ENCODE measurements at regions not wholly inside any gene's neighbourhood (a gene's known extent, or its start where the extent isn't known, plus 50 kb on each side); places are given as distances from the start of the nearest gene placed in this dataset.

- in situ Hi-C loops (cut with HindIII; ENCODE audit: low pct_unique_long_range_greater_than_20kb, low sequenced_read_pairs) (no loop called here), intact Hi-C loops (cut with micrococcal nuclease; ENCODE audit: unreplicated experiment) (no loop called here)
- no peaks in the 10 kb centered on the region for H3K36me3 ChIP-seq (ENCODE audit: control insufficient read depth, insufficient read depth, low read length)
- no peak for ATAC-seq
- no peaks in the 10 kb centered on the region for H3K4me1 ChIP-seq (ENCODE audit: control insufficient read depth, insufficient read depth, low read length)
- H3K4me3 ChIP-seq (ENCODE audit: low read depth in 2 of 2, low read length in 2 of 2) = no peak overlapping the region
- ChIA-PET CTCF (no interaction called here), POLR2A (no interaction called here)
- no peak overlapping the region for H3K27ac ChIP-seq (ENCODE audit: low read length)
- BruUV-seq (replicated peaks) = no TSS peak
- H3K9me3 ChIP-seq (ENCODE audit: control insufficient read depth, insufficient read depth, low read depth, low read length) = no peaks in the 10 kb centered on the region
- no peak for DNase-seq (ENCODE audit: low read depth, low spot score)
- H3K27me3 ChIP-seq (ENCODE audit: control insufficient read depth, insufficient read depth, low read length) = no peaks in the 10 kb centered on the region
- TF ChIP-seq REST (IDR thresholded peaks at IDR 0.05; ENCODE audit: insufficient read depth in 1 of 2, low read depth in 2 of 2, low read length in 1 of 2) (no peak), TCF7L2 (IDR thresholded peaks at IDR 0.05; ENCODE audit: low read depth, low read length) (no peak), SIN3A (IDR thresholded peaks at IDR 0.05; ENCODE audit: borderline replicate concordance, insufficient read depth, low read depth, low read length) (no peak), POLR2AphosphoS5 (IDR thresholded peaks at IDR 0.05; ENCODE audit: low read depth, low read length) (no peak)
- TF ChIP-seq, protein P1, sequence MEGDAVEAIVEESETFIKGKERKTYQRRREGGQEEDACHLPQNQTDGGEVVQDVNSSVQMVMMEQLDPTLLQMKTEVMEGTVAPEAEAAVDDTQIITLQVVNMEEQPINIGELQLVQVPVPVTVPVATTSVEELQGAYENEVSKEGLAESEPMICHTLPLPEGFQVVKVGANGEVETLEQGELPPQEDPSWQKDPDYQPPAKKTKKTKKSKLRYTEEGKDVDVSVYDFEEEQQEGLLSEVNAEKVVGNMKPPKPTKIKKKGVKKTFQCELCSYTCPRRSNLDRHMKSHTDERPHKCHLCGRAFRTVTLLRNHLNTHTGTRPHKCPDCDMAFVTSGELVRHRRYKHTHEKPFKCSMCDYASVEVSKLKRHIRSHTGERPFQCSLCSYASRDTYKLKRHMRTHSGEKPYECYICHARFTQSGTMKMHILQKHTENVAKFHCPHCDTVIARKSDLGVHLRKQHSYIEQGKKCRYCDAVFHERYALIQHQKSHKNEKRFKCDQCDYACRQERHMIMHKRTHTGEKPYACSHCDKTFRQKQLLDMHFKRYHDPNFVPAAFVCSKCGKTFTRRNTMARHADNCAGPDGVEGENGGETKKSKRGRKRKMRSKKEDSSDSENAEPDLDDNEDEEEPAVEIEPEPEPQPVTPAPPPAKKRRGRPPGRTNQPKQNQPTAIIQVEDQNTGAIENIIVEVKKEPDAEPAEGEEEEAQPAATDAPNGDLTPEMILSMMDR (IDR thresholded peaks at IDR 0.05) = no peak
These were observed 667.7 kb upstream of the FOXG1 start for GRCh38 chr14:28098856-28099255.

- H3K27ac ChIP-seq (ENCODE audit: low read length) = no peak overlapping the region
- no peaks in the 10 kb centered on the region for H3K36me3 ChIP-seq (ENCODE audit: control insufficient read depth, insufficient read depth, low read length)
- no peaks in the 10 kb centered on the region for H3K4me1 ChIP-seq (ENCODE audit: control insufficient read depth, insufficient read depth, low read length)
- no peaks in the 10 kb centered on the region for H3K9me3 ChIP-seq (ENCODE audit: control insufficient read depth, insufficient read depth, low read depth, low read length)
- in situ Hi-C loops (cut with HindIII; ENCODE audit: low pct_unique_long_range_greater_than_20kb, low sequenced_read_pairs) = no loop called here
- CTCF ChIA-PET = no interaction called here
- TF ChIP-seq POLR2AphosphoS5 (IDR thresholded peaks at IDR 0.05; ENCODE audit: low read depth, low read length) = no peak
- TF ChIP-seq SIN3A (IDR thresholded peaks at IDR 0.05; ENCODE audit: borderline replicate concordance, insufficient read depth, low read depth, low read length) = no peak
- TF ChIP-seq, protein P1 (IDR thresholded peaks at IDR 0.05) = no peak
- TF ChIP-seq TCF7L2 (IDR thresholded peaks at IDR 0.05; ENCODE audit: low read depth, low read length) = no peak
- TF ChIP-seq REST (IDR thresholded peaks at IDR 0.05; ENCODE audit: insufficient read depth in 1 of 2, low read depth in 2 of 2, low read length in 1 of 2) = no peak
- ATAC-seq = no peak
- no peak overlapping the region for H3K4me3 ChIP-seq (ENCODE audit: low read depth in 2 of 2, low read length in 2 of 2)
- intact Hi-C loops (cut with micrococcal nuclease; ENCODE audit: unreplicated experiment) = no loop called here
- POLR2A ChIA-PET = no interaction called here
- no TSS peak for BruUV-seq (replicated peaks)
- no peak for DNase-seq (ENCODE audit: low read depth, low spot score)
- no peaks in the 10 kb centered on the region for H3K27me3 ChIP-seq (ENCODE audit: control insufficient read depth, insufficient read depth, low read length)
These were observed 664.6 kb upstream of the FOXG1 start for GRCh38 chr14:28102001-28102400.
